H1 (cell line): ENCODE measurements at regions not wholly inside any gene's neighbourhood (a gene's known extent, or its start where the extent isn't known, plus 50 kb on each side); places are given as distances from the start of the nearest gene placed in this dataset.

Source experiments
- CTCF ChIA-PET: fragments of 300-600 bp; sonication (Branson Sonifier 250); formaldehyde crosslinking; loops from one replicate; lab custom pipeline; 2021; ENCODE audit not compliant: partially characterized antibody; lab: Charles Lee
- POLR2A ChIA-PET: fragments of 300-600 bp; sonication (Branson Sonifier 250); formaldehyde crosslinking; loops from one replicate; lab custom pipeline; 2021; ENCODE audit warnings: inconsistent platforms; ENCODE audit not compliant: partially characterized antibody; lab: Charles Lee
- DNase-seq, 2 experiments: peaks; one replicate each; pipeline versions ENCODE4 v3.0.0 to v3.0.0-alpha.2; 2010 to 2022; ENCODE audit warnings: low spot score in 2 of 2, low read depth in 1 of 2, mixed read lengths in 1 of 2
- FAIRE-seq: peaks from 2 replicates; lab custom pipeline; 2011; peaks lifted over from hg19 to GRCh38; lab: Jason Lieb, UNC
- H2AFZ ChIP-seq: 2 replicates; pipeline ENCODE4 v1.8.1; 2012; ENCODE audit warnings: low read length, inconsistent platforms
- H2AK5ac ChIP-seq: 2 replicates; pipeline ENCODE4 v1.6.1; 2013; ENCODE audit warnings: low read depth, low read length
- H2BK120ac ChIP-seq: replicated peaks from 2 replicates; pipeline ENCODE3; 2013; ENCODE audit warnings: low read depth, low read length, inconsistent platforms
- H2BK12ac ChIP-seq: 2 replicates; pipeline ENCODE4 v1.6.1; 2013; ENCODE audit warnings: low read depth, low read length
- H2BK15ac ChIP-seq: 2 replicates; pipeline ENCODE4 v1.6.1; 2013; ENCODE audit warnings: low read length
- H2BK20ac ChIP-seq: 2 replicates; pipeline ENCODE4 v1.6.1; 2013; ENCODE audit warnings: low read length
- H2BK5ac ChIP-seq: 2 replicates; pipeline ENCODE4 v1.6.1; 2013; ENCODE audit warnings: low read depth, low read length
- H3K14ac ChIP-seq: 2 replicates; pipeline ENCODE4 v1.6.1; 2013; ENCODE audit warnings: inconsistent platforms; ENCODE audit not compliant: insufficient read length
- H3K18ac ChIP-seq: 2 replicates; pipeline ENCODE4 v1.6.1; 2013; ENCODE audit warnings: low read length; ENCODE audit errors: extremely low read depth
- H3K23ac ChIP-seq: 2 replicates; pipeline ENCODE4 v1.6.1; 2013; ENCODE audit warnings: inconsistent platforms; ENCODE audit not compliant: insufficient read length
- H3K23me2 ChIP-seq: 2 replicates; pipeline ENCODE4 v1.6.1; 2013; ENCODE audit warnings: low read depth, low read length
- H3K27ac ChIP-seq: 2 replicates; pipeline ENCODE4 v1.6.1; 2011; ENCODE audit warnings: low read depth, low read length, inconsistent platforms
- H3K27me3 ChIP-seq, 4 experiments: replicated peaks in 1 of 4; 1 replicate in 1 of 4; 2 replicates in 3 of 4; pipeline versions ENCODE4 v1.6.1 to v1.8.1; 2011 to 2013; ENCODE audit warnings: low read length in 3 of 4, mild to moderate bottlenecking in 3 of 4, inconsistent platforms in 2 of 4, mixed read lengths in 2 of 4, moderate library complexity in 1 of 4; ENCODE audit not compliant: control insufficient read depth in 3 of 4, insufficient read depth in 3 of 4; ENCODE audit errors: extremely low read depth in 1 of 4
- H3K36me3 ChIP-seq, 4 experiments: 2 replicates each; pipeline versions ENCODE4 v1.6.1 to v1.8.1; 2011 to 2013; ENCODE audit warnings: mild to moderate bottlenecking in 4 of 4, low read length in 3 of 4, moderate library complexity in 2 of 4, control low read depth in 1 of 4, inconsistent platforms in 1 of 4; ENCODE audit not compliant: insufficient read depth in 4 of 4, control insufficient read depth in 2 of 4
- H3K4ac ChIP-seq: replicated peaks from 2 replicates; pipeline ENCODE3; 2013; ENCODE audit warnings: low read length, low read depth, mixed read lengths, inconsistent platforms; ENCODE audit not compliant: insufficient read length
- H3K4me1 ChIP-seq, 4 experiments: replicated peaks in 1 of 4; 1 replicate in 1 of 4; 2 replicates in 3 of 4; pipeline versions ENCODE4 v1.6.1 to v1.8.1; 2011 to 2013; ENCODE audit warnings: low read length in 3 of 4, inconsistent platforms in 2 of 4, mixed read lengths in 1 of 4; ENCODE audit not compliant: insufficient read depth in 4 of 4, control insufficient read depth in 3 of 4
- H3K4me2 ChIP-seq, 2 experiments: 2 replicates each; pipeline versions ENCODE4 v1.6.1 to v1.8.1; 2011 to 2013; ENCODE audit warnings: low read depth in 2 of 2, low read length in 2 of 2, control low read depth in 1 of 2, inconsistent platforms in 1 of 2, mild to moderate bottlenecking in 1 of 2; ENCODE audit not compliant: insufficient read depth in 1 of 2
- H3K4me3 ChIP-seq, 4 experiments: fragments of 200-600, 300-600 bp in 1 of 4; sonication (generic), shearing (Covaris generic), sonication (Bioruptor Twin) in 1 of 4; 2 replicates each; pipeline versions ENCODE4 v1.5.1 to v1.8.1; 2011 to 2016; ENCODE audit warnings: low read length in 4 of 4, low read depth in 3 of 4, control low read depth in 2 of 4, inconsistent platforms in 2 of 4, mild to moderate bottlenecking in 2 of 4, mixed read lengths in 1 of 4, moderate library complexity in 1 of 4; ENCODE audit not compliant: insufficient read depth in 2 of 4; ENCODE audit errors: extremely low read depth in 1 of 4
- H3K56ac ChIP-seq: replicated peaks from 2 replicates; pipeline ENCODE3; 2013; ENCODE audit warnings: low read depth, mild to moderate bottlenecking, mixed read lengths, low read length, inconsistent platforms; ENCODE audit not compliant: insufficient read length
- H3K79me1 ChIP-seq: 2 replicates; pipeline ENCODE4 v1.6.1; 2013; ENCODE audit warnings: low read depth, low read length, control low read depth
- H3K79me2 ChIP-seq, 2 experiments: 2 replicates each; pipeline versions ENCODE4 v1.6.1 to v1.8.1; 2012 to 2013; ENCODE audit warnings: low read length in 2 of 2, mild to moderate bottlenecking in 2 of 2, inconsistent platforms in 1 of 2; ENCODE audit not compliant: insufficient read depth in 2 of 2, control insufficient read depth in 1 of 2
- H3K9ac ChIP-seq, 4 experiments: replicated peaks in 1 of 4; 1 replicate in 1 of 4; 2 replicates in 3 of 4; pipeline versions ENCODE4 v1.6.1 to v1.8.1; 2011 to 2013; ENCODE audit warnings: low read depth in 3 of 4, low read length in 3 of 4, control low read depth in 2 of 4, mild to moderate bottlenecking in 2 of 4, moderate library complexity in 2 of 4, inconsistent platforms in 1 of 4; ENCODE audit errors: extremely low read depth in 1 of 4
- H3K9me3 ChIP-seq, 2 experiments: 2 replicates each; pipeline versions ENCODE4 v1.6.1 to v1.8.1; 2012 to 2013; ENCODE audit warnings: mild to moderate bottlenecking in 2 of 2, moderate library complexity in 2 of 2, control low read depth in 1 of 2, inconsistent platforms in 1 of 2, low read depth in 1 of 2, low read length in 1 of 2, mixed read lengths in 1 of 2; ENCODE audit not compliant: insufficient read depth in 2 of 2
- H4K20me1 ChIP-seq, 2 experiments: replicated peaks in 1 of 2; 2 replicates each; pipeline versions ENCODE3 to v1.8.1; 2011 to 2013; ENCODE audit warnings: inconsistent platforms in 2 of 2, low read length in 2 of 2, mild to moderate bottlenecking in 1 of 2; ENCODE audit not compliant: insufficient read depth in 2 of 2, control insufficient read depth in 1 of 2
- H4K5ac ChIP-seq: 2 replicates; pipeline ENCODE4 v1.6.1; 2013; ENCODE audit warnings: low read length, low read depth, mixed read lengths, inconsistent platforms; ENCODE audit not compliant: insufficient read length
- H4K8ac ChIP-seq: 2 replicates; pipeline ENCODE4 v1.8.0; 2013; ENCODE audit warnings: mild to moderate bottlenecking, moderate library complexity, low read length, inconsistent platforms; ENCODE audit not compliant: insufficient read depth; ENCODE audit errors: extremely low read depth
- H4K91ac ChIP-seq: replicated peaks from 2 replicates; pipeline ENCODE3; 2013; ENCODE audit warnings: low read length, mixed read lengths, inconsistent platforms; ENCODE audit not compliant: insufficient read length
- CBX5 ChIP-seq: fragments of 300-800, 300-1000 bp; sonication (generic); IDR thresholded peaks from 2 replicates; pipeline ENCODE4 v1.7.1; 2016; ENCODE audit warnings: antibody characterized with exemption, low read length, low read depth
- EP300 ChIP-seq, 2 experiments: IDR thresholded peaks; 1 replicate in 1 of 2; 2 replicates in 1 of 2; pipeline ENCODE4 v1.6.1; 2011 to 2012; ENCODE audit warnings: low read depth in 2 of 2, low read length in 2 of 2, mild to moderate bottlenecking in 2 of 2, borderline replicate concordance in 1 of 2, inconsistent platforms in 1 of 2, moderate library complexity in 1 of 2
- EZH2 ChIP-seq: fragments of 200-600 bp; sonication (generic); IDR thresholded peaks from 2 replicates; pipeline ENCODE4 v1.7.1; 2012; ENCODE audit warnings: low read depth, mild to moderate bottlenecking, moderate library complexity, low read length, inconsistent platforms; ENCODE audit not compliant: severe bottlenecking
- SIRT6 ChIP-seq: IDR thresholded peaks from one replicate; pipeline ENCODE4 v1.7.1; 2012; ENCODE audit warnings: low read length, inconsistent platforms
- SUZ12 ChIP-seq: fragments of 200-600 bp; sonication (generic); IDR thresholded peaks from 2 replicates; pipeline ENCODE4 v1.6.1; 2012; ENCODE audit warnings: mild to moderate bottlenecking, inconsistent platforms, low read length, moderate library complexity, mixed read lengths
- TAF7 ChIP-seq: optimal IDR thresholded peaks from 2 replicates; pipeline ENCODE3; 2011; ENCODE audit warnings: low read depth, mild to moderate bottlenecking, inconsistent platforms, low read length, moderate library complexity, borderline replicate concordance
- whole genome bisulfite sequencing, 2 experiments: shearing (Covaris generic) in 1 of 2; methylation state at CpG; one replicate each; pipeline versions ENCODE4 v1.1.6 to v1.1.7; 2013 to 2015; ENCODE audit warnings: low lambda C conversion rate in 2 of 2, mixed read lengths in 2 of 2, inconsistent platforms in 1 of 2, low coverage in 1 of 2, missing lambda C conversion rate in 1 of 2; ENCODE audit not compliant: insufficient replicate concordance in 2 of 2, insufficient coverage in 1 of 2, insufficient read length in 1 of 2; ENCODE audit errors: extremely low coverage in 1 of 2, missing lambda C conversion rate in 1 of 2; 5-methylcytosine and 5-hydroxymethylcytosine counted together

DNA sequence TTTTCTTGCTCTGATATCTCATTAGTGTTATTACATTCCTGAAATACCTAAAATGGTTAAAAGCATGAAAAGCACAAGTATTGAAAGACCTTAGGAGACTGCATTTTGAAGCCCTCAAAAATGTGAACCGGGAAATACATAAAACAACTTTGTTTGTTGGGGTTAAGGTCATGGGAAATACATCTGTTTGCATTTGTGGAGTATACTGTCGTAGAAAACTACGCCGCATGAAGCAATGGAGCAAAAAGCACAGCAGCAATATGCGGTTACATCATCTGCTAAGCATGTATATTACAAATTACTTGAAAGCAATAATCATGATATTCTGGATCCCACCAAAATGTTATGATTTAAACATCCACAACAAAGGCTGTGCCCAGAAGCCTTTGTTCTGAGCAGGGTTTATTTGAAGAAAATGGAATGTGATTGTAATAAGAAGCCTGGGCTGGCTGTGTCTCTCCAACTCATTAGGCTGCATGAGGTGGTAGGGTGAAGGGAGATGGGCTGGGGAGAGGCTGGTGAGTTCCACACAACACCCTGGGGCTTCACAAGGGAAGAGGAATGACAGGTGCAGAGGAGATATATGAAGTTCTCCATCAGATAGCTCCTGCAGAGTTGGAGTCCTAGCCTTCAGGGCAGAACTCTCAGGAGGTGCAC, 64.7 kb upstream of the LIN7C start:
- Histone ChIP-seq H4K91ac (no peak overlapping the region), H3K4me2 (no peak overlapping the region), H3K9ac (no peak overlapping the region), H4K8ac (no peak overlapping the region), H3K23me2 (no peaks in the 10 kb centered on the region), H3K18ac (no peak overlapping the region), H3K27ac (no peak overlapping the region), H3K14ac (no peak overlapping the region), H2BK20ac (no peak overlapping the region), H2BK15ac (no peak overlapping the region), H2AFZ (no peak overlapping the region; the same call in 1 of the 2 replicates), H3K23ac (no peak overlapping the region), H2BK120ac (no peak overlapping the region), H3K56ac (no peak overlapping the region), H2BK12ac (no peak overlapping the region), H4K20me1 (no peaks in the 10 kb centered on the region), H3K4ac (no peak overlapping the region), H3K79me2 (no peaks in the 10 kb centered on the region), H2AK5ac (no peak overlapping the region), H3K4me3 (no peak overlapping the region), H3K36me3 (no peaks in the 10 kb centered on the region), H4K5ac (no peak overlapping the region), H3K79me1 (no peaks in the 10 kb centered on the region), H3K4me1 (peaks cover 0 to 6% (median 2%) of the 10 kb centered on the region in 4 experiments; a peak in 4 of 7 replicates), H3K27me3 (no peaks in the 10 kb centered on the region), H3K9me3 (no peaks in the 10 kb centered on the region), H2BK5ac (no peak overlapping the region)
- WGBS, 2 experiments = 88% methylated on average over 5 of the region's 5 CpGs; no CpG with 5 or more reads in 1 of the 2 experiments
- CTCF ChIA-PET = interaction anchor here (0.5 kb wide), 1 partner anchor 1230 kb away, joined by 3 read pairs; no protein-coding TSS in a partner anchor
- POLR2A ChIA-PET = no interaction called here
- FAIRE-seq = no peak
- DNase-seq = no peak
- TF ChIP-seq SUZ12 (no peak), TAF7 (no peak), EP300 (IDR thresholded peaks at IDR 0.05; ENCODE audit: borderline replicate concordance in 1 of 2, low read depth in 2 of 2, low read length in 2 of 2) (no peak), SIRT6 (no peak), CBX5 (no peak), EZH2 (no peak)
